IMR-90 (cell line): ENCODE measurements at regions not wholly inside any gene's neighbourhood (a gene's known extent, or its start where the extent isn't known, plus 50 kb on each side); places are given as distances from the start of the nearest gene placed in this dataset.

ENCODE experiments used
- ATAC-seq: fragments of 200-7000 bp; cut with Tn5 transposase; 2 replicates; pipeline ENCODE4 v1.9.1; 2020; ENCODE audit warnings: low read depth, mild to moderate bottlenecking, moderate library complexity
- BruUV-seq: library from RNA; stranded (reverse); fragments of 400-500 nt; replicated peaks from 2 replicates; lab custom pipeline; 2021; lab: Mats Ljungman, UMichigan
- CTCF ChIA-PET: fragments of 300-600 bp; formaldehyde crosslinking; extraction: SDS; loops from one replicate; lab custom pipeline; 2021; ENCODE audit warnings: antibody characterized with exemption; lab: Yijun Ruan, JAX
- POLR2A ChIA-PET: fragments of 300-600 bp; sonication (Branson Sonifier 250); formaldehyde crosslinking; loops from one replicate; lab custom pipeline; 2022; ENCODE audit warnings: antibody characterized with exemption; ENCODE audit not compliant: unreplicated experiment; lab: Charles Lee
- DNase-seq: peaks from one replicate; pipeline ENCODE4 v3.0.0; 2013
- H2AFZ ChIP-seq: replicated peaks from 2 replicates; pipeline ENCODE3; 2013; ENCODE audit warnings: low read length, mild to moderate bottlenecking; ENCODE audit not compliant: poor library complexity
- H2AK5ac ChIP-seq: 2 replicates; pipeline ENCODE4 v1.6.1; 2013; ENCODE audit warnings: low read depth, low read length, inconsistent platforms
- H2AK9ac ChIP-seq: replicated peaks from 2 replicates; pipeline ENCODE3; 2013; ENCODE audit warnings: mild to moderate bottlenecking, low read depth, low read length, moderate library complexity; ENCODE audit not compliant: poor library complexity
- H2BK120ac ChIP-seq: 2 replicates; pipeline ENCODE4 v1.6.1; 2013; ENCODE audit warnings: low read depth, low read length, inconsistent platforms
- H2BK15ac ChIP-seq: 3 replicates; pipeline ENCODE4 v1.6.1; 2013; ENCODE audit warnings: low read depth, low read length, inconsistent platforms
- H2BK20ac ChIP-seq: 2 replicates; pipeline ENCODE4 v1.6.1; 2013; ENCODE audit warnings: low read depth, mild to moderate bottlenecking, inconsistent platforms, low read length, moderate library complexity
- H2BK5ac ChIP-seq: 2 replicates; pipeline ENCODE4 v1.6.1; 2013; ENCODE audit warnings: mild to moderate bottlenecking, low read depth, low read length, inconsistent platforms; ENCODE audit not compliant: poor library complexity, severe bottlenecking
- H3K14ac ChIP-seq: replicated peaks from 2 replicates; pipeline ENCODE4 v1.6.1; 2013; ENCODE audit warnings: low read depth, low read length, inconsistent platforms
- H3K18ac ChIP-seq: 2 replicates; pipeline ENCODE4 v1.6.1; 2013; ENCODE audit warnings: low read depth, low read length, control low read depth
- H3K23ac ChIP-seq: 2 replicates; pipeline ENCODE4 v1.6.1; 2013; ENCODE audit warnings: low read depth, low read length, inconsistent platforms
- H3K27ac ChIP-seq: 2 replicates; pipeline ENCODE4 v1.5.1; 2013; ENCODE audit warnings: mild to moderate bottlenecking, control low read depth, low read length; ENCODE audit not compliant: insufficient read depth
- H3K27me3 ChIP-seq: 2 replicates; pipeline ENCODE4 v1.6.1; 2013; ENCODE audit warnings: low read length; ENCODE audit not compliant: control insufficient read depth, insufficient read depth
- H3K36me3 ChIP-seq: 2 replicates; pipeline ENCODE4 v1.6.1; 2013; ENCODE audit warnings: low read length, mixed read lengths; ENCODE audit not compliant: control insufficient read depth, insufficient read depth
- H3K4ac ChIP-seq: 2 replicates; pipeline ENCODE4 v1.6.1; 2013; ENCODE audit warnings: low read depth, low read length, inconsistent platforms
- H3K4me1 ChIP-seq: 2 replicates; pipeline ENCODE4 v1.6.1; 2013; ENCODE audit warnings: low read length, mixed read lengths; ENCODE audit not compliant: control insufficient read depth, insufficient read depth
- H3K4me2 ChIP-seq: 2 replicates; pipeline ENCODE4 v1.6.1; 2013; ENCODE audit warnings: low read depth, mild to moderate bottlenecking, control low read depth, low read length, moderate library complexity
- H3K4me3 ChIP-seq: 2 replicates; pipeline ENCODE4 v1.5.1; 2013; ENCODE audit warnings: low read depth, mild to moderate bottlenecking, control low read depth, low read length, moderate library complexity; ENCODE audit not compliant: insufficient read depth
- H3K56ac ChIP-seq: 2 replicates; pipeline ENCODE4 v1.6.1; 2013; ENCODE audit warnings: low read length, inconsistent platforms; ENCODE audit not compliant: insufficient read depth; ENCODE audit errors: extremely low read depth
- H3K79me1 ChIP-seq, 2 experiments: 2 replicates each; pipeline ENCODE4 v1.6.1; 2013; ENCODE audit warnings: low read length in 2 of 2, inconsistent platforms in 1 of 2, low read depth in 1 of 2
- H3K9ac ChIP-seq: 2 replicates; pipeline ENCODE4 v1.6.1; 2013; ENCODE audit warnings: low read depth, low read length, control low read depth
- H3K9me1 ChIP-seq: 2 replicates; pipeline ENCODE4 v1.6.1; 2013; ENCODE audit warnings: low read length, inconsistent platforms; ENCODE audit not compliant: insufficient read depth
- H3K9me3 ChIP-seq: 2 replicates; pipeline ENCODE4 v1.6.1; 2013; ENCODE audit warnings: low read length; ENCODE audit not compliant: control insufficient read depth, insufficient read depth
- H4K20me1 ChIP-seq: 2 replicates; pipeline ENCODE4 v1.6.1; 2013; ENCODE audit warnings: low read length, inconsistent platforms; ENCODE audit not compliant: insufficient read depth
- H4K5ac ChIP-seq: 2 replicates; pipeline ENCODE4 v1.6.1; 2013; ENCODE audit warnings: mild to moderate bottlenecking, low read depth, low read length, control low read depth
- H4K8ac ChIP-seq, 2 experiments: 2 replicates each; pipeline ENCODE4 v1.6.1; 2013; ENCODE audit warnings: low read depth in 2 of 2, low read length in 2 of 2, control low read depth in 1 of 2, inconsistent platforms in 1 of 2
- H4K91ac ChIP-seq: 2 replicates; pipeline ENCODE4 v1.6.1; 2013; ENCODE audit warnings: low read depth, low read length, inconsistent platforms; ENCODE audit not compliant: insufficient read depth
- MAFK ChIP-seq: IDR thresholded peaks from 2 replicates; pipeline ENCODE4 v1.6.1; 2012; ENCODE audit warnings: low read depth, low read length, improper control_type of control experiment
- MAZ ChIP-seq: IDR thresholded peaks from 2 replicates; pipeline ENCODE4 v1.6.1; 2012; ENCODE audit warnings: low read depth, mild to moderate bottlenecking, low read length, improper control_type of control experiment, moderate library complexity, borderline replicate concordance
- MXI1 ChIP-seq: IDR thresholded peaks from 2 replicates; pipeline ENCODE4 v1.6.1; 2012; ENCODE audit warnings: low read depth, mild to moderate bottlenecking, low read length, moderate library complexity, borderline replicate concordance
- NFE2L2 ChIP-seq: fragments of 150-350 bp; IDR thresholded peaks from 2 replicates; pipeline ENCODE4 v1.6.1; 2016; ENCODE audit warnings: low read depth, mild to moderate bottlenecking, low read length
- POLR2A ChIP-seq: IDR thresholded peaks from 2 replicates; pipeline ENCODE4 v1.6.1; 2012; ENCODE audit warnings: mild to moderate bottlenecking, low read depth, low read length
- RCOR1 ChIP-seq: IDR thresholded peaks from 2 replicates; pipeline ENCODE4 v1.6.1; 2012; ENCODE audit warnings: mild to moderate bottlenecking, low read length, improper control_type of control experiment; ENCODE audit not compliant: insufficient replicate concordance
- RFX5 ChIP-seq: IDR thresholded peaks from 2 replicates; pipeline ENCODE4 v1.8.0; 2012; ENCODE audit warnings: low read depth, mild to moderate bottlenecking, low read length, moderate library complexity
- WGBS, 2 experiments: methylation state at CpG; one replicate each; pipeline versions ENCODE4 v1.1.5 to v1.1.7; 2013; ENCODE audit warnings: missing lambda C conversion rate in 2 of 2; ENCODE audit not compliant: insufficient read length in 1 of 2; ENCODE audit errors: extremely low coverage in 2 of 2; 5-methylcytosine and 5-hydroxymethylcytosine counted together
- dilution Hi-C: fragments of 300-500 bp; cut with HindIII; formaldehyde crosslinking; loops from one replicate; pipeline ENCODE4 v1.14.3; 2018; ENCODE audit warnings: low sequenced_read_pairs; ENCODE audit not compliant: unreplicated experiment
- in situ Hi-C: fragments of 300-500 bp; cut with MboI; formaldehyde crosslinking; loops from 3 replicates; pipeline ENCODE4 v1.14.3; 2019; ENCODE audit warnings: low sequenced_read_pairs, inconsistent platforms, mixed read lengths
- intact Hi-C: fragments of 100-400 bp; cut with micrococcal nuclease; formaldehyde crosslinking; loops from 2 replicates; pipeline ENCODE4 v1.10.0; 2022
- TF ChIP-seq, protein P1 (sequence below): fragments of 150-350 bp; IDR thresholded peaks from 2 replicates; pipeline ENCODE4 v1.6.1; 2017; ENCODE audit warnings: mild to moderate bottlenecking, antibody characterized with exemption, low read length, low read depth

GRCh38 chr5:86442036-86442745, 175.6 kb upstream of the COX7C start:
- H2BK5ac ChIP-seq: no peak overlapping the region
- ChIA-PET CTCF (interaction anchor here (0.6 kb wide), 1 partner anchor 382 kb away, joined by 3 read pairs; no protein-coding TSS in a partner anchor), POLR2A (no interaction called here)
- no peak overlapping the region for H3K4me2 ChIP-seq
- H2AFZ ChIP-seq: no peak overlapping the region
- H3K14ac ChIP-seq: no peak overlapping the region
- no peak overlapping the region for H3K56ac ChIP-seq
- no peak overlapping the region for H3K23ac ChIP-seq
- no peak overlapping the region for H3K27ac ChIP-seq
- intact Hi-C loops: no loop called here
- WGBS, 2 experiments: no CpG with 5 or more reads among the region's 2 CpGs
- H4K8ac ChIP-seq: no peak overlapping the region
- H3K27me3 ChIP-seq: no peaks in the 10 kb centered on the region
- H3K4me1 ChIP-seq: no peaks in the 10 kb centered on the region
- BruUV-seq: no TSS peak
- H2AK5ac ChIP-seq: no peak overlapping the region
- no peaks in the 10 kb centered on the region for H3K36me3 ChIP-seq
- no peak for DNase-seq
- H4K5ac ChIP-seq: no peak overlapping the region
- H3K18ac ChIP-seq: no peak overlapping the region
- no peak overlapping the region for H3K4me3 ChIP-seq
- no peaks in the 10 kb centered on the region for H4K20me1 ChIP-seq
- H2AK9ac ChIP-seq: no peak overlapping the region
- H2BK120ac ChIP-seq: no peak overlapping the region
- in situ Hi-C loops: no loop called here
- H3K79me1 ChIP-seq: no peaks in the 10 kb centered on the region
- H3K9me1 ChIP-seq: no peaks in the 10 kb centered on the region
- no peak overlapping the region for H3K4ac ChIP-seq
- H3K9me3 ChIP-seq: no peaks in the 10 kb centered on the region
- no peak overlapping the region for H2BK20ac ChIP-seq
- ATAC-seq: no peak
- no peak overlapping the region for H4K91ac ChIP-seq
- TF ChIP-seq MXI1 (no peak), MAFK (no peak), POLR2A (no peak), RCOR1 (no peak), RFX5 (no peak), MAZ (no peak), NFE2L2 (no peak)
- TF ChIP-seq, protein P1, sequence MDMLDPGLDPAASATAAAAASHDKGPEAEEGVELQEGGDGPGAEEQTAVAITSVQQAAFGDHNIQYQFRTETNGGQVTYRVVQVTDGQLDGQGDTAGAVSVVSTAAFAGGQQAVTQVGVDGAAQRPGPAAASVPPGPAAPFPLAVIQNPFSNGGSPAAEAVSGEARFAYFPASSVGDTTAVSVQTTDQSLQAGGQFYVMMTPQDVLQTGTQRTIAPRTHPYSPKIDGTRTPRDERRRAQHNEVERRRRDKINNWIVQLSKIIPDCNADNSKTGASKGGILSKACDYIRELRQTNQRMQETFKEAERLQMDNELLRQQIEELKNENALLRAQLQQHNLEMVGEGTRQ: no peak
- no peak overlapping the region for H3K9ac ChIP-seq
- H2BK15ac ChIP-seq: no peak overlapping the region
- dilution Hi-C loops: no loop called here
